ENCODE measurements at regions not wholly inside any gene's neighbourhood (a gene's known extent, or its start where the extent isn't known, plus 50 kb on each side); places are given as distances from the start of the nearest gene placed in this dataset.

DNA sequence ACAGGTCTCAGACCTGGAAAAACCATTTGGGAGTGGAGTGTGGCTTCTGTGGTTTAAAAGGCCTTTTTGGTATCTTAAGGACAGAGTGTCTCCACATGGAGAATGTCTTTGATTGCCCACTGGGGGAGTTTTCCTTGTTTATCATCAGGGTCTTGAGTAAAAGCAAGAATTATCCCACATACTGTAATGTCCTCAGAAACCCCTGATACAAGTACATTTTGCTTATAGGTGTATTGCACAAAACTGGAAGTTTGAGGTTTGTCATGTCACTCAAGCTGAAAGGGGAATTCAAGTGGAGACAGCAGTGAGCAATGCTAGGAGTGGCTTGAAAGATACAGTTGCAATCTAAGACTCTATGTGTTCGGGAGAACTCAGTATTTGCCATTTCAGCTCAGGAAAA, 62.7 kb upstream of the GRAMD2B start:
- TF ChIP-seq, protein P1, sequence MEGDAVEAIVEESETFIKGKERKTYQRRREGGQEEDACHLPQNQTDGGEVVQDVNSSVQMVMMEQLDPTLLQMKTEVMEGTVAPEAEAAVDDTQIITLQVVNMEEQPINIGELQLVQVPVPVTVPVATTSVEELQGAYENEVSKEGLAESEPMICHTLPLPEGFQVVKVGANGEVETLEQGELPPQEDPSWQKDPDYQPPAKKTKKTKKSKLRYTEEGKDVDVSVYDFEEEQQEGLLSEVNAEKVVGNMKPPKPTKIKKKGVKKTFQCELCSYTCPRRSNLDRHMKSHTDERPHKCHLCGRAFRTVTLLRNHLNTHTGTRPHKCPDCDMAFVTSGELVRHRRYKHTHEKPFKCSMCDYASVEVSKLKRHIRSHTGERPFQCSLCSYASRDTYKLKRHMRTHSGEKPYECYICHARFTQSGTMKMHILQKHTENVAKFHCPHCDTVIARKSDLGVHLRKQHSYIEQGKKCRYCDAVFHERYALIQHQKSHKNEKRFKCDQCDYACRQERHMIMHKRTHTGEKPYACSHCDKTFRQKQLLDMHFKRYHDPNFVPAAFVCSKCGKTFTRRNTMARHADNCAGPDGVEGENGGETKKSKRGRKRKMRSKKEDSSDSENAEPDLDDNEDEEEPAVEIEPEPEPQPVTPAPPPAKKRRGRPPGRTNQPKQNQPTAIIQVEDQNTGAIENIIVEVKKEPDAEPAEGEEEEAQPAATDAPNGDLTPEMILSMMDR (IDR thresholded peaks at IDR 0.05), result no peak
- TF ChIP-seq POLR2A (IDR thresholded peaks at IDR 0.05) (no peak), POLR2AphosphoS5 (IDR thresholded peaks at IDR 0.05) (no peak)

All from suprapubic skin (tissue), 4 donors.